HG02840 (cell line): ENCODE measurements at regions not wholly inside any gene's neighbourhood (a gene's known extent, or its start where the extent isn't known, plus 50 kb on each side); places are given as distances from the start of the nearest gene placed in this dataset.

Experiments used
- ATAC-seq: cut with Tn5 transposase; IDR thresholded peaks from one replicate; pipeline ENCODE4 v1.9.1; 2021; ENCODE audit warnings: mild to moderate bottlenecking, moderate library complexity, moderate number of reproducible peaks; ENCODE audit not compliant: unreplicated experiment, low FRiP score

- no peak for ATAC-seq
Measured at GRCh38 chr4:154001193-154001592, 212.3 kb upstream of the SFRP2 start.

GRCh38 chr4:153997516-153997915 lies 208.6 kb upstream of the SFRP2 start:
- ATAC-seq, result no peak

GRCh38 chr4:153989505-153989904 lies 200.6 kb upstream of the SFRP2 start:
- ATAC-seq, result no peak

GRCh38 chr4:153988492-153989363 lies 199.8 kb upstream of the SFRP2 start:
- no peak for ATAC-seq

GRCh38 chr4:153987291-153987690 lies 198.4 kb upstream of the SFRP2 start:
- ATAC-seq, result no peak

GRCh38 chr4:153976954-153977353 lies 188.1 kb upstream of the SFRP2 start:
- no peak for ATAC-seq

- ATAC-seq, result no peak
Measured at GRCh38 chr4:153974452-153974851, 185.6 kb upstream of the SFRP2 start.

GRCh38 chr4:153973942-153974341 lies 185.1 kb upstream of the SFRP2 start:
- no peak for ATAC-seq

- no peak for ATAC-seq
Measured at GRCh38 chr4:153971899-153972298, 183.0 kb upstream of the SFRP2 start.

- no peak for ATAC-seq
Measured at GRCh38 chr4:153970169-153970568, 181.3 kb upstream of the SFRP2 start.

- no peak for ATAC-seq
Measured at GRCh38 chr4:153969542-153969941, 180.7 kb upstream of the SFRP2 start.

GRCh38 chr4:153966641-153967040 lies 177.8 kb upstream of the SFRP2 start:
- no peak for ATAC-seq

GRCh38 chr4:153963216-153963615 lies 174.3 kb upstream of the SFRP2 start:
- no peak for ATAC-seq

GRCh38 chr4:153962311-153963039 lies 173.6 kb upstream of the SFRP2 start:
- ATAC-seq, result no peak

GRCh38 chr4:153955327-153955726 lies 166.4 kb upstream of the SFRP2 start:
- no peak for ATAC-seq

- ATAC-seq, result no peak
Measured at GRCh38 chr4:153954654-153955053, 165.8 kb upstream of the SFRP2 start.

- ATAC-seq, result no peak
Measured at GRCh38 chr4:153950100-153950979, 161.5 kb upstream of the SFRP2 start.

- ATAC-seq, result no peak
Measured at GRCh38 chr4:153948041-153948440, 159.2 kb upstream of the SFRP2 start.

GRCh38 chr4:153947124-153947523 lies 158.2 kb upstream of the SFRP2 start:
- no peak for ATAC-seq

- ATAC-seq, result no peak
Measured at GRCh38 chr4:153945704-153946103, 156.8 kb upstream of the SFRP2 start.
